A549 (cell line): ENCODE measurements at regions not wholly inside any gene's neighbourhood (a gene's known extent, or its start where the extent isn't known, plus 50 kb on each side); places are given as distances from the start of the nearest gene placed in this dataset.

Experiments used
- FOSB ChIP-seq: fragments of 250-450 bp; sonication (Bioruptor Pico); IDR thresholded peaks from 2 replicates; pipeline ENCODE4 v1.5.0; 2020; ENCODE audit warnings: mild to moderate bottlenecking, moderate library complexity
- FOSL2 ChIP-seq, 2 experiments: fragments of 450-650 bp in 1 of 2; fragments of >200 bp in 1 of 2; sonication (Bioruptor Twin) in 1 of 2; formaldehyde crosslinking; IDR thresholded peaks; 2 replicates each; pipeline versions ENCODE4 v1.5.0 to v1.6.1; 2016 to 2020; ENCODE audit warnings: mild to moderate bottlenecking in 1 of 2, moderate library complexity in 1 of 2
- MAZ ChIP-seq: fragments of 150-350 bp; IDR thresholded peaks from 2 replicates; pipeline ENCODE4 v1.6.1; 2014; ENCODE audit warnings: antibody characterized with exemption, low read depth, low read length, borderline replicate concordance
- PHF8 ChIP-seq: fragments of 200-600 bp; sonication (generic); IDR thresholded peaks from 2 replicates; pipeline ENCODE4 v1.6.1; 2016; ENCODE audit warnings: low read depth, mild to moderate bottlenecking, antibody characterized with exemption, moderate library complexity, borderline replicate concordance
- POLR2A ChIP-seq: IDR thresholded peaks from 2 replicates; pipeline ENCODE4 v1.6.1; 2012; ENCODE audit warnings: mild to moderate bottlenecking, low read length
- RAD21 ChIP-seq, 2 experiments: fragments of >200 bp in 1 of 2; sonication (Bioruptor Twin) in 1 of 2; formaldehyde crosslinking in 1 of 2; IDR thresholded peaks in 1 of 2; conservative IDR thresholded peaks in 1 of 2; 2 replicates in 1 of 2; 3 replicates in 1 of 2; pipeline ENCODE4 v1.6.1; 2012 to 2018; ENCODE audit warnings: inconsistent platforms in 1 of 2
- TF ChIP-seq, protein P1 (sequence below): fragments of >200 bp; sonication (Bioruptor Twin); formaldehyde crosslinking; IDR thresholded peaks from 3 replicates; pipeline ENCODE4 v1.5.1; 2016
- TF ChIP-seq, protein P2 (sequence below): fragments of 450-650 bp; IDR thresholded peaks from 2 replicates; pipeline ENCODE4 v1.6.1; 2014; ENCODE audit warnings: antibody characterized with exemption
- TF ChIP-seq, protein P3 (sequence below): IDR thresholded peaks from 2 replicates; pipeline ENCODE4 v1.6.1; 2012; ENCODE audit warnings: low read depth, borderline replicate concordance

DNA sequence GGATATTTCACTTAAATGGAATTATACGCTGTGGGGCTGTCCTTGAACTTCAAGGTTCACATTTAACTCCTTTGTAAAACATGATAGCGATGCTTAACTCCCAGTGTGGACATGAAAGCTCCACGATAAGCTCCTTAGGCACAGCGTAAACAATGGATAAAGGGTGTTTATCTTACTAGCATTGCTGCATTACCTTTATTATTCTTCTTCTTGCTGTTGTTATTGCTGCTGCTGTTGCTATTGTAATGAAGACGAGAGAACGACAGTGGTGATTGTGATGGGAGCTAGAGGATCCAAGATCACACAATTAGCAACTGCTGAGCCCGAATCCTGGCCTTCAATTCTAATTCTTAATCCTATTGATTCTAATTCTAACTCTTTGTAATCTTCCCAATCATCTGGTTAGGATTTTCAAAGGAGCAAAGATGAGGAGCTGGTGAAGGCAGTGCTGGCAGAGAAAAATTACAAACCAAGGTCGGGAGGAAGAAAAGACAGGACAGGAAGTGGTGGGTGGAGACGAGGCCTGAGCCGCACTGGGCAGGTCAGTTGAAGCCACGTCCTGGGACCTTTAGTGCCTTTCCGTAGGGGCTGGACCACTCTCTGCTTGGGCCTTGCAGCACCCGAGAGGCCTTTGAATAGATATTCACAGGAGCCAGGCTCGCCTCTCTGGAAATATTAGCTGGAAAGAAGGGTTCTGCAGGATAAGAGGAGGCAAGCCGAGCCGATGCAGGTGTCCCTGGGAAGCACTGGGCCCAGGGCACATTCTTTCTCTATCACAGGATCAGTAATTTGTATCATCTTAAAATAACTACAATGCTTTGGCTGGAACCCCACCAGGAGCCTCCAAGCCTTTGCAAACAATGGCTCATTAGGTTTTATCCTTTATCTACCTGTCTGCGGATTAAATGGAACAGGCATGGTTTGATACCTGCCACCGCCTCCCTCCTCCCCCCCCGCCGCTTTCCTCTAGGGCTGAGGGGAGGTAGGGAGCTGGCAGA, 571.6 kb downstream of the AJAP1 start:
- no peak for TF ChIP-seq POLR2A
- no peak for TF ChIP-seq FOSL2 (IDR thresholded peaks at IDR 0.05)
- TF ChIP-seq FOSL2 (CRISPR knock-in tag; IDR thresholded peaks at IDR 0.05), result no peak
- TF ChIP-seq, protein P1, sequence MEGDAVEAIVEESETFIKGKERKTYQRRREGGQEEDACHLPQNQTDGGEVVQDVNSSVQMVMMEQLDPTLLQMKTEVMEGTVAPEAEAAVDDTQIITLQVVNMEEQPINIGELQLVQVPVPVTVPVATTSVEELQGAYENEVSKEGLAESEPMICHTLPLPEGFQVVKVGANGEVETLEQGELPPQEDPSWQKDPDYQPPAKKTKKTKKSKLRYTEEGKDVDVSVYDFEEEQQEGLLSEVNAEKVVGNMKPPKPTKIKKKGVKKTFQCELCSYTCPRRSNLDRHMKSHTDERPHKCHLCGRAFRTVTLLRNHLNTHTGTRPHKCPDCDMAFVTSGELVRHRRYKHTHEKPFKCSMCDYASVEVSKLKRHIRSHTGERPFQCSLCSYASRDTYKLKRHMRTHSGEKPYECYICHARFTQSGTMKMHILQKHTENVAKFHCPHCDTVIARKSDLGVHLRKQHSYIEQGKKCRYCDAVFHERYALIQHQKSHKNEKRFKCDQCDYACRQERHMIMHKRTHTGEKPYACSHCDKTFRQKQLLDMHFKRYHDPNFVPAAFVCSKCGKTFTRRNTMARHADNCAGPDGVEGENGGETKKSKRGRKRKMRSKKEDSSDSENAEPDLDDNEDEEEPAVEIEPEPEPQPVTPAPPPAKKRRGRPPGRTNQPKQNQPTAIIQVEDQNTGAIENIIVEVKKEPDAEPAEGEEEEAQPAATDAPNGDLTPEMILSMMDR, result no peak
- no peak for TF ChIP-seq RAD21 (conservative IDR thresholded peaks at IDR 0.05 in 1 of 2, IDR thresholded peaks at IDR 0.05 in 1 of 2)
- TF ChIP-seq, protein P2, sequence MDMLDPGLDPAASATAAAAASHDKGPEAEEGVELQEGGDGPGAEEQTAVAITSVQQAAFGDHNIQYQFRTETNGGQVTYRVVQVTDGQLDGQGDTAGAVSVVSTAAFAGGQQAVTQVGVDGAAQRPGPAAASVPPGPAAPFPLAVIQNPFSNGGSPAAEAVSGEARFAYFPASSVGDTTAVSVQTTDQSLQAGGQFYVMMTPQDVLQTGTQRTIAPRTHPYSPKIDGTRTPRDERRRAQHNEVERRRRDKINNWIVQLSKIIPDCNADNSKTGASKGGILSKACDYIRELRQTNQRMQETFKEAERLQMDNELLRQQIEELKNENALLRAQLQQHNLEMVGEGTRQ, result no peak
- TF ChIP-seq FOSB, result no peak
- no peak for TF ChIP-seq MAZ
- TF ChIP-seq, protein P3, sequence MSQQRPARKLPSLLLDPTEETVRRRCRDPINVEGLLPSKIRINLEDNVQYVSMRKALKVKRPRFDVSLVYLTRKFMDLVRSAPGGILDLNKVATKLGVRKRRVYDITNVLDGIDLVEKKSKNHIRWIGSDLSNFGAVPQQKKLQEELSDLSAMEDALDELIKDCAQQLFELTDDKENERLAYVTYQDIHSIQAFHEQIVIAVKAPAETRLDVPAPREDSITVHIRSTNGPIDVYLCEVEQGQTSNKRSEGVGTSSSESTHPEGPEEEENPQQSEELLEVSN, result no peak
- TF ChIP-seq PHF8, result no peak
